GM19351 (cell line): ENCODE measurements at regions not wholly inside any gene's neighbourhood (a gene's known extent, or its start where the extent isn't known, plus 50 kb on each side); places are given as distances from the start of the nearest gene placed in this dataset.
"Not testable (repeated sequence)": the region's sequence is repeated elsewhere in the genome, so short reads cannot be mapped to it uniquely, and the experiment has no call there.

Experiments used
- ATAC-seq: cut with Tn5 transposase; IDR thresholded peaks from one replicate; pipeline ENCODE4 v1.9.1; 2021; ENCODE audit warnings: mild to moderate bottlenecking, moderate library complexity; ENCODE audit not compliant: unreplicated experiment

GRCh38 chr4:29113960-29114359 lies 1606.2 kb upstream of the PCDH7 start:
- no peak for ATAC-seq

- not testable (repeated sequence) for ATAC-seq
These were observed 1602.9 kb upstream of the PCDH7 start for GRCh38 chr4:29117231-29117722.

- ATAC-seq, result no peak
These were observed 1598.6 kb upstream of the PCDH7 start for GRCh38 chr4:29121586-29121985.

- no peak for ATAC-seq
These were observed 1591.4 kb upstream of the PCDH7 start for GRCh38 chr4:29128810-29129209.

- ATAC-seq, result no peak
These were observed 1588.9 kb upstream of the PCDH7 start for GRCh38 chr4:29131304-29131703.

GRCh38 chr4:29142708-29143107 lies 1577.5 kb upstream of the PCDH7 start:
- no peak for ATAC-seq

DNA sequence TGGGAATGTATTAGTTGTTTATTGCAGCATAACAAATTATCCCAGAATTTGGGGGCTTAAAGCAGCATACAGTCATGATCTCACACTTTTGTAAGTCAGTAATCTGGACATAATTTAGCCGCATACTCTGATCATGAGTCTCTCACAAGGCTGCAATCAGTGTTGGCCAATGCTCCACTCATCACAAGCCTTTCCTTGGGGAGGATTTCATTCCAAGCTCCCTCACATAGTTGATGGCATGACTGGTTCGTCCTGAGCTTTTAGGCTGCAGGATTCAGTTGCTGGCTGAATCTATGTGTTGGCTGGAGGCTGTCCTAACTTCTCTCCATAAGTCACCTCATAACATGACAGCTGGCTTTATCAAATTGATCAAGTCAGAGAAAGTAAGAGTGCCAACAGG lies 1568.6 kb upstream of the PCDH7 start:
- no peak for ATAC-seq

GRCh38 chr4:29153642-29154041 lies 1566.5 kb upstream of the PCDH7 start:
- ATAC-seq, result no peak

GRCh38 chr4:29175291-29175690 lies 1544.9 kb upstream of the PCDH7 start:
- ATAC-seq, result no peak

- ATAC-seq, result no peak
These were observed 1521.1 kb upstream of the PCDH7 start for GRCh38 chr4:29199025-29199424.

- no peak for ATAC-seq
These were observed 1520.7 kb upstream of the PCDH7 start for GRCh38 chr4:29199485-29199884.

- no peak for ATAC-seq
These were observed 1507.1 kb upstream of the PCDH7 start for GRCh38 chr4:29213020-29213419.

- ATAC-seq, result no peak
These were observed 1499.4 kb upstream of the PCDH7 start for GRCh38 chr4:29220761-29221160.

GRCh38 chr4:29224911-29225310 lies 1495.3 kb upstream of the PCDH7 start:
- ATAC-seq, result no peak

- ATAC-seq, result no peak
These were observed 1479.5 kb upstream of the PCDH7 start for GRCh38 chr4:29240641-29241040.

- no peak for ATAC-seq
These were observed 1477.1 kb upstream of the PCDH7 start for GRCh38 chr4:29243054-29243453.

DNA sequence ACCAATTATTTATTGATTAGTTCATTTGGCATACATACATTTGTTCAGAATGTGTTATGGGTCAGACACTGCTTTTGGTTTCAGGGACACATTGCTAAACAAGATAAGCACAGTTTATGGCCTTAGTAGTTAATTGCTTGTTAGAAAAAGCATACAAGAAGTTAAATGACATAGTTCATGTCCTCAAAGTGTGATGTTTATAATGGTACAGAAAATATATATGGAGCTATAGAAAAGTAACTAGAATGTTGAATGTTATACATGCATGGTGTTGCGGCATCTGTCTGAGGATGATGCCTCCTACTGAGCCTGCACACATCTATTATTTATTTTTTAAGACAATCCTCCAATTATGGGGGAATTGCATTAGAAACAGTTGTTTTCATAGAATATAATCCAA lies 1476.3 kb upstream of the PCDH7 start:
- ATAC-seq, result no peak

- no peak for ATAC-seq
These were observed 1460.6 kb upstream of the PCDH7 start for GRCh38 chr4:29259556-29259955.

- no peak for ATAC-seq
These were observed 1457.2 kb upstream of the PCDH7 start for GRCh38 chr4:29262986-29263385.

GRCh38 chr4:29276150-29276549 lies 1444.0 kb upstream of the PCDH7 start:
- ATAC-seq, result no peak

GRCh38 chr4:29277381-29277780 lies 1442.8 kb upstream of the PCDH7 start:
- ATAC-seq, result no peak

- no peak for ATAC-seq
These were observed 1441.6 kb upstream of the PCDH7 start for GRCh38 chr4:29278585-29278984.

DNA sequence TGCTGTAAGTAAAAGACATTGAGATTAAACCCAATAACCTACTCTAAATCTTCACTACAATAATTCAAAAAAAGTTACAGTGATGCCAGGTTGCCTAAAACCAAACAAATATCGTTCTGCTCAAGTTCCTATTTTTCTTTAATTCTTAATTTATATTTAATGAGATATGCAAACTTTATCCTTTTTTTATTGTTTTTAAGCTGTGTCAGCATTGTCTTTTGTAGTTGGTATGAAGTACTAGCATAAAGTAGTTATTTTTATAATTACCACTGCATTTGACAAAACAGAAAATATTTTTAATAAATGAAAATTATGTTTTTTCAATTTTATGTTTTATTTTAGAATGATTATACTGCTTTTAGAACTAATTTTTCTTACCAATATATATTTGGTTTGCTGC lies 1431.1 kb upstream of the PCDH7 start:
- no peak for ATAC-seq

DNA sequence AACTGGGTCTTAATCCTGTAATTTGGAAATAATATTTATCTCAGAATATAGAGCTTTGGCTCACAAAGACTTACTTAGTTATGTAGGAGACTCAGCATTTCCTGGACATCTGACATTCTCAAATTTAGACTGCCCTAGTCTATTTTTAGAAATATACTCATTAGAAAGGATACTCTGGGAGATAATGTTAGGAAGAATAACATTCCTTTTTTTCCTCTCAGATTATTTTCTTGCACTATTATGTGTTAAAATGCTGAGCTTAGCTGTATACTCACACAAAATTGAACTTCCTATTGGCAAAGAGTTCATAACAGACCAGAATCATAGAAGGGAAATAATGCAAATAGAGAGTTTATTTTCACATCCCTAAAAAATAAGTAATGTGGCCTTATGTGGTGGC lies 1424.9 kb upstream of the PCDH7 start:
- no peak for ATAC-seq
